Activated CD8-positive, alpha-beta memory T cell treated with anti-CD3 and anti-CD28 coated beads for 36 hours (primary cell): ENCODE measurements at regions not wholly inside any gene's neighbourhood (a gene's known extent, or its start where the extent isn't known, plus 50 kb on each side); places are given as distances from the start of the nearest gene placed in this dataset.
"Not testable (repeated sequence)": the region's sequence is repeated elsewhere in the genome, so short reads cannot be mapped to it uniquely, and the experiment has no call there.

ENCODE experiments used
- CTCF ChIA-PET: fragments of 350-600 bp; sonication (Branson Sonifier 250); formaldehyde crosslinking; loops from one replicate; lab custom pipeline; 2021; ENCODE audit warnings: antibody characterized with exemption; lab: Charles Lee
- POLR2A ChIA-PET: fragments of 350-600 bp; sonication (Branson Sonifier 250); formaldehyde crosslinking; loops from one replicate; lab custom pipeline; 2021; ENCODE audit warnings: antibody characterized with exemption; lab: Charles Lee

- CTCF ChIA-PET: no interaction called here
- POLR2A ChIA-PET: no interaction called here
Observed at GRCh38 chr20:43404878-43405277, 52.8 kb upstream of the SRSF6 start.

GRCh38 chr20:43400882-43401281 is 56.8 kb upstream of the SRSF6 start:
- CTCF ChIA-PET, POLR2A ChIA-PET: not testable (repeated sequence)

GRCh38 chr20:43398676-43399324 is 58.9 kb upstream of the SRSF6 start:
- ChIA-PET CTCF (interaction anchor here (1.6 kb wide), 1 partner anchor 10 kb away, joined by 4 read pairs; no protein-coding TSS in a partner anchor), POLR2A (no interaction called here)

- POLR2A ChIA-PET: no interaction called here
Observed at GRCh38 chr20:43397147-43397546, 60.5 kb upstream of the SRSF6 start.

GRCh38 chr20:43393052-43393451 is 64.6 kb upstream of the SRSF6 start:
- ChIA-PET CTCF (no interaction called here), POLR2A (no interaction called here)

More at GRCh38 chr20:43397147-43397546, 60.5 kb upstream of the SRSF6 start:
- CTCF ChIA-PET: interaction anchor here (1.6 kb wide), 1 partner anchor 12 kb away, joined by 4 read pairs; no protein-coding TSS in a partner anchor

- POLR2A ChIA-PET: no interaction called here
- CTCF ChIA-PET: no interaction called here
Observed at GRCh38 chr20:43392561-43392960, 65.1 kb upstream of the SRSF6 start.

- ChIA-PET POLR2A (no interaction called here), CTCF (no interaction called here)
Observed at GRCh38 chr20:43389839-43390626, 67.7 kb upstream of the SRSF6 start.

DNA sequence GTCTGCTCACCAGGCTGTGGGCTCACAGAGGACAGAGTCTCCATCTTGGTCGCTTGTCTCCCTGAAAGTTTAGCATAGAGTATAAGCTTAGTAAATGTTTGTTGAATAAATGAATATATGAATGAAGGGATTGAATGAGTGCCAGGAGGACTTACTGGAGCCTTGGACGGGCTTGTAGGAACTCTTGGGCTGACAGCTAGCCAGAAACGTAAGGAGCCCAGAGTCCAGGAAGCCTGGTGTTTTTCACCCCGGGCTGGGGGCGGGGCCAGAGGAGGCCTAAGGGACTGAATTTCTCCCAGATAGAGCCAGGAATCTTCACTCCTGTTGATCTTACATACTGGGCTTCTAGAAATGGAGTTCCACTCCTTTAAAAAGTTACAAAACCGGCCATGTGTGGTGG is 68.5 kb upstream of the SRSF6 start:
- CTCF ChIA-PET: no interaction called here
- POLR2A ChIA-PET: no interaction called here

- ChIA-PET POLR2A (no interaction called here), CTCF (no interaction called here)
Observed at GRCh38 chr20:43388268-43389002, 69.3 kb upstream of the SRSF6 start.

DNA sequence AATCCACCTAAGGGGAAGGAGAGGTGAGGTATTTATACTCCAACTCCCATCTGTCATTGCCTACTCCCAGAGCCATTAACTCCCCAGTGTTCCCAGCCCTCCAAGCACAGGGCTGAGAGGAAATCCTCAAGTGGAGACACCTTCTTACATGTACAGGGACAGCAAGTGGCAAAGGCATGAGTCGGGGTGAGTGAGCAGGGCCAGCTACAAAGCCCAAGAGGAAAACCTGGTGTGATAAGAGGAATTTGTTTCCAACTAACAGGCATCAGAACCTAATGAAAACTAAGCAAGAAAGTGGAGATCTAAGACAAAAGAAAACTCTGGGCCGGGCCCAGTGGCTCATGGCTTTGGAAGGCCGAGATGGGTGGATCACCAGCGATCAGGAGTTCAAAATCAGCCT is 70.0 kb upstream of the SRSF6 start:
- ChIA-PET POLR2A (no interaction called here), CTCF (no interaction called here)

- CTCF ChIA-PET: no interaction called here
- POLR2A ChIA-PET: no interaction called here
Observed at GRCh38 chr20:43386878-43387277, 70.8 kb upstream of the SRSF6 start.

DNA sequence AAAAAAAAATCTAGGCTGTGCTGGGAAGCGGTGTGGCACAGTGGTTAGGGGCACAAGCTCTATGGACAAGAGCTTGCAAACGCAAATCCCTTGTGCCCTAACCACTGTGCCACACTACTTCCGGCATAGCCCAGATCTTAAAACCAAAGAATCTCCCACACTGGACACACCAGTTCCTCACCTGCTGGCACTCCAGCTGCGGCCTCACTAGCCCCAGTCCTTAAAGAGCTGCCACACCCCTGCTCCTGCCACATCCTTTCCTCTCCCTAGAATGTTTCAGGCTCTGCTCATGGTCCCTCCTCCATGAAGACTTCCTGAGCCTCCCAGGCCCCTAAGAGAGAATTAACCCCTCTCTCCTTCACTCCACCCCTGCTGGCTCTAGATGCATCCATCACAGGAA is 71.8 kb upstream of the SRSF6 start:
- CTCF ChIA-PET: no interaction called here
- POLR2A ChIA-PET: no interaction called here

- POLR2A ChIA-PET: no interaction called here
- CTCF ChIA-PET: no interaction called here
Observed at GRCh38 chr20:43384101-43384940, 73.4 kb upstream of the SRSF6 start.

DNA sequence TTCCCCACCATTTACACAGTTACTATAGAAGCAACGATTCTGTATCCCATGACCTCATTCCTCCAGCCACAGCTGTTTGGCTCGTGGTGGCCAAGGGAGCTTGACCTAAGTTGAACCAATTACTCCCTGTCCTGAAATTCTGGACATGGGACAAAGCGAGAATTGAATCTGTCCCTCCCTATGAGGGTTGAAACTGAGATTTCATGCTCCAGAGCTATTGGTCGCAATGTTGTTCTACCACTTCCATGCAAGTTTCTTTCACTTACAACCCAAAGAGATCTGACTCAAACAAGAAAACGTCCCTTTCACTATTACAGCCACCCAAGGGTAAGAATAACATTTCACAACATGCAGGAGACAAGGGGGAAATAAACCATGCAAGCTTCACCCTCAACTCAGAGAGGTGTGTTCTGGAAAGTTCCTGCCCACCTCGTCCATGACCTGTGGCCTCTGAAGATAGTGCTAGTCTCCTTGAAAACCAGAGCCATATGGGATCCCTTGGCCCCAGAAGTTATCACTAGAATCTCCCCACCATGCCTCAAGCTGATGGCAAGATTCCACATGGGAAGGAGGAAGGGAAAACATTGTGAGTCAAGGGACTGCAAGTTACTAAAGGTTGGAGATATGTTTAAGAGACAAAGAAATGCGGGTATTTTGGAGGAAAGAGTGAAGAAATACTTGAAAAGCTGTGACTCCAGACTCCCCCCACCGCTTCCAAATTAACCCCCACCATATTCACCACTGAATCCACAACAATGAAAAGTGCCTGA is 74.5 kb upstream of the SRSF6 start:
- ChIA-PET POLR2A (no interaction called here), CTCF (no interaction called here)

GRCh38 chr20:43382135-43382534 is 75.6 kb upstream of the SRSF6 start:
- CTCF ChIA-PET, POLR2A ChIA-PET: not testable (repeated sequence)

DNA sequence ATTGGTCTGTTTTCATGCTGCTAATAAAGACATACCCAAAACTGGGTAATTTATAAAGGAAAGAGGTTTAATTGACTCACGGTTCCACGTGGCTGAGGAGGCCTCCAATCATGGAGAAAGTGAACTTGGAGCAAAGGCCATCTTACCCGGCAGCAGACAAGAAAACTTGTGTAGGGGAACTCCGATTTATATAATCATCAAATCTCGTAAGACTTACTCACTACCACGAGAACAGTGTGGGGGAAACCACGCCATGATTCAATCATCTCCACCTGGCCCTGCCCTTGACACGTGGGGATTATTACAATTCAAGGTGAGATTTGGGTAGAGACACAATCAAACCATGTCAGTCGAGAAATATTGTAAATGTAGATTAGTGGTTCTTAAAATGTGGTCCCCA is 76.2 kb upstream of the SRSF6 start:
- CTCF ChIA-PET, POLR2A ChIA-PET: not testable (repeated sequence)

- POLR2A ChIA-PET: no interaction called here
Observed at GRCh38 chr20:43379239-43379917, 78.3 kb upstream of the SRSF6 start.

DNA sequence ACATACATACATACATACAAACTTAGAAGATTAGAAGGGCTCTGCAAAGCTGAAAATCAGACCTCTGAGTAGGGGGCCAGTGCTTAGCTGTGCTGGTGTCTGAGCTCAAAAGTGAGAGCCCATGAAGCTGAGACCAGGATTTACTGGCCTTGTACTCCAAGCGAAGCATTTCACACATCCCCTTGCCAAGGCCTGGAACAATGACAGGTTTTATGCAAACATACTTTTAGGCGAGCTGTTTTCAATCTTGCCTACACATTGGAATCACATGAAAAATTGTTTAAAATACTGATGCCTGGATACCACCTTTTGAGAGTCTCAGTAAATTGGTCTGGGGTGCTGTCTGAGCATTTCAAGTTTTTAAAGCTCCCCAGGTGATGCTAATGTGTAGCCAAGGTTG is 80.9 kb upstream of the SRSF6 start:
- ChIA-PET CTCF (no interaction called here), POLR2A (no interaction called here)

More at GRCh38 chr20:43379239-43379917, 78.3 kb upstream of the SRSF6 start:
- CTCF ChIA-PET: no interaction called here
